ENCODE measurements at regions not wholly inside any gene's neighbourhood (a gene's known extent, or its start where the extent isn't known, plus 50 kb on each side); places are given as distances from the start of the nearest gene placed in this dataset.
A peak's percentile ranks its signal among the peaks of the same experiment; 100 is the strongest.

GRCh38 chr12:91902860-91903683, 242.6 kb downstream of the BTG1 start:
- Mint-ChIP-seq H3K4me1 (peaks cover 2 to 5% (median 2%) of the 10 kb centered on the region in 3 donors), H3K27ac (no peak overlapping the region), H3K4me3 (no peak overlapping the region), H3K36me3 (no peaks in the 10 kb centered on the region), H3K27me3 (peaks cover 3% of the 10 kb centered on the region), H3K9me3 (peaks cover 0 to 10% (median 6%) of the 10 kb centered on the region in 3 donors)

GRCh38 chr12:91901381-91902074, 244.1 kb downstream of the BTG1 start:
- peaks cover 4 to 14% (median 9%) of the 10 kb centered on the region in 3 donors for H3K9me3 Mint-ChIP-seq
- H3K4me3 Mint-ChIP-seq = peak overlapping the region in 2 of 4 donors; percentile 6 to 53
- H3K4me1 Mint-ChIP-seq = peaks cover 1 to 5% (median 2%) of the 10 kb centered on the region in 3 donors
- H3K36me3 Mint-ChIP-seq = peaks cover 7% of the 10 kb centered on the region
- no peak overlapping the region for H3K27ac Mint-ChIP-seq
- H3K27me3 Mint-ChIP-seq = peaks cover 1% of the 10 kb centered on the region

GRCh38 chr12:91900971-91901370, 244.7 kb downstream of the BTG1 start:
- Mint-ChIP-seq H3K4me1 (peaks cover 1 to 5% (median 2%) of the 10 kb centered on the region in 3 donors), H3K4me3 (no peak overlapping the region), H3K36me3 (peaks cover 8% of the 10 kb centered on the region)

DNA sequence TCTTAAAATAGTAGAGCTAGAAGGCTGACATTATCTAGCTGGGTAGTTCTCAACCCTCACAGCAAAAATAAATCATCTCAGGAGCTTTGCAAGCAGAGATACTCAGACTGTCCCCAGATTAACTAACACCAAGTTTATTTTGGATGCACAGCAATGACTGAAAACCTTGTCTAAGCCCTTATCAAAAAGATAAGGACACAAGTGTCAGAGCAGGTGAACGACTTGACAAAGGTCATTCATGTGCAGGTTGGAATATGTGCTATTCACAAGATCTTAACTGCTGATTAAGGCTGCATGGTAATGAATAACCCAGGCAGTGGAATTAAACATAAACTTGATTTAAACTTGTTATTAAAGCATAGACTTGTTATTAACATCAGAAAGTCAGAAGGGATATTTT, 246.6 kb downstream of the BTG1 start:
- peaks cover 4 to 12% (median 9%) of the 10 kb centered on the region in 3 donors for H3K9me3 Mint-ChIP-seq
- no peak overlapping the region for H3K4me3 Mint-ChIP-seq
- H3K27ac Mint-ChIP-seq = no peak overlapping the region
- peaks cover 1 to 5% (median 2%) of the 10 kb centered on the region in 3 donors for H3K4me1 Mint-ChIP-seq
- H3K36me3 Mint-ChIP-seq = peaks cover 8% of the 10 kb centered on the region
- peaks cover 1% of the 10 kb centered on the region for H3K27me3 Mint-ChIP-seq

More at GRCh38 chr12:91900971-91901370, 244.7 kb downstream of the BTG1 start:
- H3K27ac Mint-ChIP-seq = no peak overlapping the region
- peaks cover 1% of the 10 kb centered on the region for H3K27me3 Mint-ChIP-seq
- H3K9me3 Mint-ChIP-seq = peaks cover 4 to 14% (median 9%) of the 10 kb centered on the region in 3 donors

GRCh38 chr12:91897025-91897515, 248.6 kb downstream of the BTG1 start:
- Mint-ChIP-seq H3K27me3 (peaks cover 7% of the 10 kb centered on the region), H3K4me1 (peaks cover 1 to 5% (median 2%) of the 10 kb centered on the region in 3 donors), H3K36me3 (peaks cover 8% of the 10 kb centered on the region), H3K27ac (no peak overlapping the region), H3K4me3 (no peak overlapping the region), H3K9me3 (peaks cover 4 to 6% (median 4%) of the 10 kb centered on the region in 3 donors)

GRCh38 chr12:91896286-91897024, 249.2 kb downstream of the BTG1 start:
- peaks cover 8% of the 10 kb centered on the region for H3K36me3 Mint-ChIP-seq
- no peak overlapping the region for H3K27ac Mint-ChIP-seq
- H3K4me3 Mint-ChIP-seq = no peak overlapping the region
- peaks cover 4 to 6% (median 4%) of the 10 kb centered on the region in 3 donors for H3K9me3 Mint-ChIP-seq
- peaks cover 10% of the 10 kb centered on the region for H3K27me3 Mint-ChIP-seq
- peaks cover 1 to 5% (median 2%) of the 10 kb centered on the region in 3 donors for H3K4me1 Mint-ChIP-seq

DNA sequence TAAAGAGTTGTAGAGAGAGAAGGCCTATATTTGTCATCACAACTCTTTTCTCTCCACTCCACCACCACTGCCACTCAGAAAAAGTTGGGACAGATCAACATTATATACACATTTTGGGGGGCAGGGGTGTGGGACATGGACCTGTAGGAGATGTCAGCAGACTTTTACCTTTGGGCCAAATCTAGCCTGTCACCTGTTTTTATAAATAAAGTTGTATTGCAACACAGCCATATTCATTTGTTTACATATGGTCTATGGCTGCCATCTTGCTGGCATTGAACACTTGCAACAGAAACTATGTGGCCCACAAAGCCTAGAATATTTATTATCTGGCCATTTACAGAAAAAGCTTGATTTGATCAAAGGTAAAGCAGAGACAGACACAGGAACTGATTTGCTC, 250.7 kb downstream of the BTG1 start:
- H3K27ac Mint-ChIP-seq = no peak overlapping the region
- H3K9me3 Mint-ChIP-seq = peaks cover 4% of the 10 kb centered on the region in 3 donors
- H3K4me1 Mint-ChIP-seq = peaks cover 0 to 1% (median 0%) of the 10 kb centered on the region in 3 donors
- peaks cover 8% of the 10 kb centered on the region for H3K36me3 Mint-ChIP-seq
- peaks cover 10% of the 10 kb centered on the region for H3K27me3 Mint-ChIP-seq
- H3K4me3 Mint-ChIP-seq = no peak overlapping the region

- peaks cover 0 to 1% (median 0%) of the 10 kb centered on the region in 3 donors for H3K4me1 Mint-ChIP-seq
- H3K27me3 Mint-ChIP-seq = peaks cover 10% of the 10 kb centered on the region
- peaks cover 4% of the 10 kb centered on the region in 3 donors for H3K9me3 Mint-ChIP-seq
- no peak overlapping the region for H3K4me3 Mint-ChIP-seq
- peaks cover 8% of the 10 kb centered on the region for H3K36me3 Mint-ChIP-seq
- H3K27ac Mint-ChIP-seq = no peak overlapping the region
Observed at GRCh38 chr12:91893476-91893875, 252.2 kb downstream of the BTG1 start.

- H3K27me3 Mint-ChIP-seq = peaks cover 10% of the 10 kb centered on the region
- no peak overlapping the region for H3K4me3 Mint-ChIP-seq
- H3K36me3 Mint-ChIP-seq = peaks cover 7% of the 10 kb centered on the region
- peaks cover 0 to 1% (median 0%) of the 10 kb centered on the region in 3 donors for H3K4me1 Mint-ChIP-seq
- H3K9me3 Mint-ChIP-seq = peaks cover 4% of the 10 kb centered on the region in 3 donors
- no peak overlapping the region for H3K27ac Mint-ChIP-seq
Observed at GRCh38 chr12:91892081-91892855, 253.4 kb downstream of the BTG1 start.

- H3K36me3 Mint-ChIP-seq = no peaks in the 10 kb centered on the region
- no peak overlapping the region for H3K27ac Mint-ChIP-seq
- no peak overlapping the region for H3K4me3 Mint-ChIP-seq
- no peaks in the 10 kb centered on the region for H3K9me3 Mint-ChIP-seq
- no peaks in the 10 kb centered on the region for H3K4me1 Mint-ChIP-seq
- peaks cover 10% of the 10 kb centered on the region for H3K27me3 Mint-ChIP-seq
Observed at GRCh38 chr12:91890742-91891141, 254.9 kb downstream of the BTG1 start.

GRCh38 chr12:91889910-91890309, 255.7 kb downstream of the BTG1 start:
- Mint-ChIP-seq H3K9me3 (no peaks in the 10 kb centered on the region), H3K4me1 (peaks cover 0 to under 1% (median 0%) of the 10 kb centered on the region in 3 donors)

DNA sequence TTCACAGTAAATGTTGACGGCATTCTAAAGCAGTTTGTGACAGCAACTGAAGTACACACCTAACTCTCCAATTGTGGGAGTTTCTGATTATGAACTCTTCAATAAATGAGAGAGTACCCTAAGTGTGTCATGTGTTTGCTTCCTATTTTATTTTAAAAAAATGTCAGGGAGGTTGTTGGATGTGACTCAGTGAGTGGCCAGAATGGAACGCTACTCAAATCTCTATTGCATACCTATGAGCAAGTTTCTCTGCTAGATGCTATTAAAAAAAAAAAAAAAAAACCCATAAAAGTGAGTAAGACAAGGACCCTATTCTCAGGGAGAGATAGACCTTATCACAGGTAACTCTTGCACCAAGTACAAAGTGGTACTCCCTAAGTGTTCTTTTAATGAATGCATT, 256.6 kb downstream of the BTG1 start:
- no peak overlapping the region for H3K27ac Mint-ChIP-seq
- H3K9me3 Mint-ChIP-seq = no peaks in the 10 kb centered on the region
- H3K27me3 Mint-ChIP-seq = peaks cover 10% of the 10 kb centered on the region
- H3K36me3 Mint-ChIP-seq = no peaks in the 10 kb centered on the region
- H3K4me1 Mint-ChIP-seq = peaks cover 0 to 1% (median 0%) of the 10 kb centered on the region in 3 donors
- no peak overlapping the region for H3K4me3 Mint-ChIP-seq

More at GRCh38 chr12:91889910-91890309, 255.7 kb downstream of the BTG1 start:
- Mint-ChIP-seq H3K27ac (no peak overlapping the region), H3K27me3 (peaks cover 10% of the 10 kb centered on the region), H3K36me3 (no peaks in the 10 kb centered on the region), H3K4me3 (no peak overlapping the region)

DNA sequence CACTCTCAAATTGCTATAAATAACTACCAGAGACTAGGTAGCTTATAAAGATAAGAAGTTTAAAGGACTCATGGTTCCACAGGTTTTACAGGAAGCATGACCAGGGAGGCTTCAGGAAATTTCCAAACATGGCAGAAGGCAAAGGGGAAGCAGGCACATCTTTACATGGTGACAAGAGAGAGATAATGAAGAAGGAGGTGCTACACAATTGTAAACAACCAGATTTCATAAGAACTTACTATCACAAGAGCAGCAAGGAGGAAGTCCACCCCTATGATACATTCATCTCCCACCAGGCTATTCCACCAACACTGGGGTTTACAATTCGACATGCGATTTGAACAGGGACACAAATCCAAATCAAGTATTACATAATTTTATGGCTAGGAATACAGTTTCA, 257.7 kb downstream of the BTG1 start:
- H3K27ac Mint-ChIP-seq = no peak overlapping the region
- no peaks in the 10 kb centered on the region for H3K36me3 Mint-ChIP-seq
- H3K4me3 Mint-ChIP-seq = no peak overlapping the region
- H3K9me3 Mint-ChIP-seq = no peaks in the 10 kb centered on the region
- peaks cover 10% of the 10 kb centered on the region for H3K27me3 Mint-ChIP-seq
- peaks cover 0 to 1% (median 0%) of the 10 kb centered on the region in 3 donors for H3K4me1 Mint-ChIP-seq
